ENCODE measurements at regions not wholly inside any gene's neighbourhood (a gene's known extent, or its start where the extent isn't known, plus 50 kb on each side); places are given as distances from the start of the nearest gene placed in this dataset.

GRCh38 chr5:2111569-2112105 is 228.9 kb upstream of the IRX4 start:
- Mint-ChIP-seq H3K27ac (no peak overlapping the region), H3K4me3 (no peak overlapping the region), H3K27me3 (ENCODE audit: low read depth, poor library complexity) (peaks cover 24% of the 10 kb centered on the region), H3K9me3 (peaks cover 18% of the 10 kb centered on the region), H3K36me3 (ENCODE audit: low read depth) (no peaks in the 10 kb centered on the region), H3K4me1 (peaks cover 20% of the 10 kb centered on the region)
- DNase-seq, result no peak
- no peak for TF ChIP-seq CTCF (IDR thresholded peaks at IDR 0.05)

- no peak overlapping the region for H3K27ac Mint-ChIP-seq
- H3K4me1 Mint-ChIP-seq, result peaks cover 20% of the 10 kb centered on the region
- peaks cover 25% of the 10 kb centered on the region for H3K27me3 Mint-ChIP-seq (ENCODE audit: low read depth, poor library complexity)
- no peak for TF ChIP-seq CTCF (IDR thresholded peaks at IDR 0.05)
- no peak for DNase-seq
- H3K36me3 Mint-ChIP-seq (ENCODE audit: low read depth), result no peaks in the 10 kb centered on the region
- no peak overlapping the region for H3K4me3 Mint-ChIP-seq
- H3K9me3 Mint-ChIP-seq, result peaks cover 22% of the 10 kb centered on the region
Observed at GRCh38 chr5:2110934-2111462, 228.3 kb upstream of the IRX4 start.

GRCh38 chr5:2110137-2110933 is 227.6 kb upstream of the IRX4 start:
- Mint-ChIP-seq H3K4me3 (no peak overlapping the region), H3K27me3 (ENCODE audit: low read depth, poor library complexity) (peaks cover 19% of the 10 kb centered on the region), H3K27ac (no peak overlapping the region), H3K9me3 (peaks cover 20% of the 10 kb centered on the region), H3K36me3 (ENCODE audit: low read depth) (no peaks in the 10 kb centered on the region), H3K4me1 (peaks cover 20% of the 10 kb centered on the region)
- DNase-seq, result no peak
- TF ChIP-seq CTCF (IDR thresholded peaks at IDR 0.05), result peak; percentile 21

GRCh38 chr5:2109566-2109965 is 226.8 kb upstream of the IRX4 start:
- peaks cover 15% of the 10 kb centered on the region for H3K9me3 Mint-ChIP-seq
- H3K27ac Mint-ChIP-seq, result no peak overlapping the region
- no peak overlapping the region for H3K4me3 Mint-ChIP-seq
- no peaks in the 10 kb centered on the region for H3K36me3 Mint-ChIP-seq (ENCODE audit: low read depth)
- H3K27me3 Mint-ChIP-seq (ENCODE audit: low read depth, poor library complexity), result peaks cover 15% of the 10 kb centered on the region
- peaks cover 20% of the 10 kb centered on the region for H3K4me1 Mint-ChIP-seq
- no peak for DNase-seq
- TF ChIP-seq CTCF (IDR thresholded peaks at IDR 0.05), result no peak

GRCh38 chr5:2106721-2107120 is 224.0 kb upstream of the IRX4 start:
- no peak for TF ChIP-seq CTCF (IDR thresholded peaks at IDR 0.05)
- DNase-seq, result no peak
- no peaks in the 10 kb centered on the region for H3K36me3 Mint-ChIP-seq (ENCODE audit: low read depth)
- peaks cover 16% of the 10 kb centered on the region for H3K27me3 Mint-ChIP-seq (ENCODE audit: low read depth, poor library complexity)
- no peak overlapping the region for H3K27ac Mint-ChIP-seq
- H3K4me3 Mint-ChIP-seq, result no peak overlapping the region
- H3K9me3 Mint-ChIP-seq, result peaks cover 12% of the 10 kb centered on the region
- no peaks in the 10 kb centered on the region for H3K4me1 Mint-ChIP-seq
